ENCODE measurements at regions not wholly inside any gene's neighbourhood (a gene's known extent, or its start where the extent isn't known, plus 50 kb on each side); places are given as distances from the start of the nearest gene placed in this dataset.
A peak's percentile ranks its signal among the peaks of the same experiment; 100 is the strongest.

GRCh38 chr7:132733860-132734259, 157.6 kb upstream of the PLXNA4 start:
- no peak for DNase-seq (ENCODE audit: low spot score)

GRCh38 chr7:132732321-132732865, 156.1 kb upstream of the PLXNA4 start:
- no peak for DNase-seq (ENCODE audit: low spot score)

GRCh38 chr7:132730105-132730504, 153.8 kb upstream of the PLXNA4 start:
- no peak for DNase-seq (ENCODE audit: low spot score)

GRCh38 chr7:132723506-132724081, 147.3 kb upstream of the PLXNA4 start:
- no peak for DNase-seq (ENCODE audit: low spot score)

GRCh38 chr7:132720835-132721234, 144.6 kb upstream of the PLXNA4 start:
- DNase-seq (ENCODE audit: low spot score): no peak

- no peak for DNase-seq (ENCODE audit: low spot score)
Observed at GRCh38 chr7:132713893-132714292, 137.6 kb upstream of the PLXNA4 start.

- DNase-seq (ENCODE audit: low spot score): peak; percentile 72
Observed at GRCh38 chr7:132709971-132710567, 133.8 kb upstream of the PLXNA4 start.

GRCh38 chr7:132708470-132708869, 132.2 kb upstream of the PLXNA4 start:
- no peak for DNase-seq (ENCODE audit: low spot score)

- DNase-seq (ENCODE audit: low spot score): no peak
Observed at GRCh38 chr7:132705146-132705545, 128.9 kb upstream of the PLXNA4 start.

GRCh38 chr7:132703742-132704141, 127.5 kb upstream of the PLXNA4 start:
- no peak for DNase-seq (ENCODE audit: low spot score)

GRCh38 chr7:132697003-132697402, 120.7 kb upstream of the PLXNA4 start:
- DNase-seq (ENCODE audit: low spot score): no peak

GRCh38 chr7:132696332-132696731, 120.1 kb upstream of the PLXNA4 start:
- DNase-seq (ENCODE audit: low spot score): no peak

GRCh38 chr7:132691201-132691600, 114.9 kb upstream of the PLXNA4 start:
- DNase-seq (ENCODE audit: low spot score): no peak

- DNase-seq (ENCODE audit: low spot score): no peak
Observed at GRCh38 chr7:132690174-132690573, 113.9 kb upstream of the PLXNA4 start.

- no peak for DNase-seq (ENCODE audit: low spot score)
Observed at GRCh38 chr7:132687981-132688383, 111.7 kb upstream of the PLXNA4 start.

- DNase-seq (ENCODE audit: low spot score): no peak
Observed at GRCh38 chr7:132687016-132687415, 110.7 kb upstream of the PLXNA4 start.

- no peak for DNase-seq (ENCODE audit: low spot score)
Observed at GRCh38 chr7:132685277-132685676, 109.0 kb upstream of the PLXNA4 start.

- DNase-seq (ENCODE audit: low spot score): no peak
Observed at GRCh38 chr7:132683896-132684690, 107.8 kb upstream of the PLXNA4 start.

- DNase-seq (ENCODE audit: low spot score): no peak
Observed at GRCh38 chr7:132681951-132682350, 105.7 kb upstream of the PLXNA4 start.

- DNase-seq (ENCODE audit: low spot score): peak; percentile 8
Observed at GRCh38 chr7:132680590-132680989, 104.3 kb upstream of the PLXNA4 start.

GRCh38 chr7:132678656-132679055, 102.4 kb upstream of the PLXNA4 start:
- DNase-seq (ENCODE audit: low spot score): no peak

GRCh38 chr7:132677918-132678317, 101.6 kb upstream of the PLXNA4 start:
- DNase-seq (ENCODE audit: low spot score): no peak

All from NAMALWA (cell line).